Breast epithelium (tissue), 4 donors: ENCODE measurements at regions not wholly inside any gene's neighbourhood (a gene's known extent, or its start where the extent isn't known, plus 50 kb on each side); places are given as distances from the start of the nearest gene placed in this dataset.

Experiments
- DNase-seq, 2 donors: peaks; one replicate each; pipeline ENCODE4 v3.0.0-alpha.2; 2019; ENCODE audit warnings: low spot score in 2 of 2
- H3K27ac ChIP-seq, 2 donors: fragments of 200-600 bp; sonication (generic) in 1 of 2; one replicate each; pipeline ENCODE4 v1.5.1; 2016 to 2019; ENCODE audit warnings: mild to moderate bottlenecking in 1 of 2
- H3K27me3 ChIP-seq, 2 donors: fragments of 200-600 bp; sonication (generic) in 1 of 2; one replicate each; pipeline versions ENCODE4 v1.5.1 to v1.6.0; 2017 to 2019; ENCODE audit warnings: control low read depth in 1 of 2, mild to moderate bottlenecking in 1 of 2
- H3K36me3 ChIP-seq: fragments of 200-600 bp; one replicate; pipeline ENCODE4 v1.5.1; 2019
- H3K4me1 ChIP-seq, 2 donors: fragments of 200-600 bp; sonication (generic); one replicate each; pipeline ENCODE4 v1.5.1; 2016 to 2019; ENCODE audit warnings: control low read depth in 1 of 2
- H3K4me3 ChIP-seq, 3 donors: fragments of 200-600 bp; sonication (generic); 1 replicate in 2 of 3; 2 replicates in 1 of 3; pipeline ENCODE4 v1.5.1; 2016 to 2019; ENCODE audit warnings: mild to moderate bottlenecking in 3 of 3, moderate library complexity in 2 of 3
- H3K9me3 ChIP-seq, 2 donors: fragments of 200-600 bp; sonication (generic) in 1 of 2; one replicate each; pipeline ENCODE4 v1.5.1; 2016 to 2019; ENCODE audit warnings: control low read depth in 1 of 2
- CTCF ChIP-seq, 3 donors: fragments of 450-650 bp; IDR thresholded peaks; one replicate each; pipeline ENCODE4 v1.5.1; 2016 to 2017; ENCODE audit warnings: antibody characterized with exemption in 3 of 3, mild to moderate bottlenecking in 3 of 3, moderate library complexity in 3 of 3
- POLR2A ChIP-seq: fragments of 450-650 bp; IDR thresholded peaks from one replicate; pipeline ENCODE4 v1.6.1; 2016; ENCODE audit warnings: antibody characterized with exemption, mild to moderate bottlenecking, moderate library complexity
- POLR2AphosphoS5 ChIP-seq, 3 donors: sonication (generic); formaldehyde crosslinking; IDR thresholded peaks; one replicate each; pipeline ENCODE4 v1.6.1; 2017; ENCODE audit warnings: antibody characterized with exemption in 3 of 3
- intact Hi-C: fragments of 100-400 bp; cut with DNase I; formaldehyde crosslinking; loops from one replicate; pipeline ENCODE4 v1.15.1; 2023; ENCODE audit warnings: low total_unique reads

- Histone ChIP-seq H3K36me3 (no peaks in the 10 kb centered on the region), H3K4me1 (no peaks in the 10 kb centered on the region), H3K27ac (no peak overlapping the region), H3K4me3 (no peak overlapping the region), H3K27me3 (no peaks in the 10 kb centered on the region), H3K9me3 (no peaks in the 10 kb centered on the region)
- DNase-seq, result no peak
- TF ChIP-seq POLR2AphosphoS5 (IDR thresholded peaks at IDR 0.05), result no peak
- TF ChIP-seq POLR2A, result no peak
- no peak for TF ChIP-seq CTCF (IDR thresholded peaks at IDR 0.05)
- intact Hi-C loops, result no loop called here
Measured at GRCh38 chr1:232274236-232274855, 355.6 kb downstream of the SIPA1L2 start.

- no peak for DNase-seq
- no peak overlapping the region for H3K4me3 ChIP-seq
- H3K36me3 ChIP-seq, result no peaks in the 10 kb centered on the region
- no peaks in the 10 kb centered on the region for H3K9me3 ChIP-seq
- H3K4me1 ChIP-seq, result peaks cover 0 to 3% of the 10 kb centered on the region in 2 donors
- H3K27ac ChIP-seq, result no peak overlapping the region
- no peaks in the 10 kb centered on the region for H3K27me3 ChIP-seq
- no peak for TF ChIP-seq POLR2A
- TF ChIP-seq CTCF (IDR thresholded peaks at IDR 0.05), result no peak
- no peak for TF ChIP-seq POLR2AphosphoS5 (IDR thresholded peaks at IDR 0.05)
- intact Hi-C loops, result no loop called here
Measured at GRCh38 chr1:232273011-232273410, 356.9 kb downstream of the SIPA1L2 start.

GRCh38 chr1:232271991-232272589, 357.8 kb downstream of the SIPA1L2 start:
- no peak overlapping the region for H3K27ac ChIP-seq
- TF ChIP-seq POLR2AphosphoS5 (IDR thresholded peaks at IDR 0.05) (no peak), CTCF (IDR thresholded peaks at IDR 0.05) (no peak), POLR2A (no peak)
- DNase-seq, result no peak
- H3K27me3 ChIP-seq, result no peaks in the 10 kb centered on the region
- no peaks in the 10 kb centered on the region for H3K36me3 ChIP-seq
- peaks cover 0 to 3% of the 10 kb centered on the region in 2 donors for H3K4me1 ChIP-seq
- H3K9me3 ChIP-seq, result no peaks in the 10 kb centered on the region
- no peak overlapping the region for H3K4me3 ChIP-seq
- intact Hi-C loops, result no loop called here

GRCh38 chr1:232271299-232271698, 358.6 kb downstream of the SIPA1L2 start:
- no peak overlapping the region for H3K4me3 ChIP-seq
- H3K27ac ChIP-seq, result no peak overlapping the region
- H3K36me3 ChIP-seq, result no peaks in the 10 kb centered on the region
- DNase-seq, result no peak
- H3K9me3 ChIP-seq, result no peaks in the 10 kb centered on the region
- intact Hi-C loops, result no loop called here
- no peaks in the 10 kb centered on the region for H3K27me3 ChIP-seq
- H3K4me1 ChIP-seq, result peaks cover 0 to 3% of the 10 kb centered on the region in 2 donors
- TF ChIP-seq POLR2A (no peak), POLR2AphosphoS5 (IDR thresholded peaks at IDR 0.05) (no peak), CTCF (IDR thresholded peaks at IDR 0.05) (no peak)

GRCh38 chr1:232269988-232270387, 359.9 kb downstream of the SIPA1L2 start:
- DNase-seq, result no peak
- no peak overlapping the region for H3K4me3 ChIP-seq
- no peaks in the 10 kb centered on the region for H3K36me3 ChIP-seq
- H3K27ac ChIP-seq, result no peak overlapping the region
- peaks cover 0 to 3% of the 10 kb centered on the region in 2 donors for H3K4me1 ChIP-seq
- H3K27me3 ChIP-seq, result no peaks in the 10 kb centered on the region
- TF ChIP-seq POLR2AphosphoS5 (IDR thresholded peaks at IDR 0.05) (no peak), POLR2A (no peak), CTCF (IDR thresholded peaks at IDR 0.05) (no peak)
- intact Hi-C loops, result no loop called here
- H3K9me3 ChIP-seq, result no peaks in the 10 kb centered on the region
